GM12864 (cell line): ENCODE measurements at regions not wholly inside any gene's neighbourhood (a gene's known extent, or its start where the extent isn't known, plus 50 kb on each side); places are given as distances from the start of the nearest gene placed in this dataset.

ENCODE experiments used
- DNase-seq: peaks from one replicate; pipeline ENCODE4 v3.0.0-alpha.2; 2011; ENCODE audit warnings: low read depth
- H3K4me3 ChIP-seq: 2 replicates; pipeline ENCODE4 v1.5.1; 2011; ENCODE audit warnings: mild to moderate bottlenecking, low read depth, low read length, control low read depth
- TF ChIP-seq, protein P1 (sequence below): IDR thresholded peaks from 2 replicates; pipeline ENCODE4 v1.5.1; 2011; ENCODE audit warnings: low read depth, mild to moderate bottlenecking, moderate library complexity, low read length, control low read depth, inconsistent platforms; ENCODE audit errors: missing control alignments

DNA sequence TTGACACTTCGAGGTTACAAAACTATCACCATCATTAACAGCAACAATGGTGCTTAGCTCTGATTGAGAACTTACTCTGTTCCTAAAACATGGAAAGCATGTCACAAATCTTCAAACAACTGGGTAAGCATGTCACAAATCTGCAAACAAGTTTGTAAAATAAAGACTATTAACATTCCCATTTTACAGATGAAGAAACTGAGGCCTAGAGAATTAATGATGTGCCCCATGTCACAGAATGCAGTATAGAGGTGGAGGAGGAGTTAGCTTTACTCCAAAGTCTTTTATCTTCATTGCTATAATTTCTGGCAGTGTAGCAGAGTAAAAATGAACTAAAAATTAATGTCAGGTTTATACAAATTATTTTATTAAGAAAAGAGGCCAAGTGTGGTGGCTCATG lies 73.4 kb downstream of the NR2F2 start:
- no peak overlapping the region for H3K4me3 ChIP-seq
- TF ChIP-seq, protein P1, sequence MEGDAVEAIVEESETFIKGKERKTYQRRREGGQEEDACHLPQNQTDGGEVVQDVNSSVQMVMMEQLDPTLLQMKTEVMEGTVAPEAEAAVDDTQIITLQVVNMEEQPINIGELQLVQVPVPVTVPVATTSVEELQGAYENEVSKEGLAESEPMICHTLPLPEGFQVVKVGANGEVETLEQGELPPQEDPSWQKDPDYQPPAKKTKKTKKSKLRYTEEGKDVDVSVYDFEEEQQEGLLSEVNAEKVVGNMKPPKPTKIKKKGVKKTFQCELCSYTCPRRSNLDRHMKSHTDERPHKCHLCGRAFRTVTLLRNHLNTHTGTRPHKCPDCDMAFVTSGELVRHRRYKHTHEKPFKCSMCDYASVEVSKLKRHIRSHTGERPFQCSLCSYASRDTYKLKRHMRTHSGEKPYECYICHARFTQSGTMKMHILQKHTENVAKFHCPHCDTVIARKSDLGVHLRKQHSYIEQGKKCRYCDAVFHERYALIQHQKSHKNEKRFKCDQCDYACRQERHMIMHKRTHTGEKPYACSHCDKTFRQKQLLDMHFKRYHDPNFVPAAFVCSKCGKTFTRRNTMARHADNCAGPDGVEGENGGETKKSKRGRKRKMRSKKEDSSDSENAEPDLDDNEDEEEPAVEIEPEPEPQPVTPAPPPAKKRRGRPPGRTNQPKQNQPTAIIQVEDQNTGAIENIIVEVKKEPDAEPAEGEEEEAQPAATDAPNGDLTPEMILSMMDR: no peak
- no peak for DNase-seq

DNA sequence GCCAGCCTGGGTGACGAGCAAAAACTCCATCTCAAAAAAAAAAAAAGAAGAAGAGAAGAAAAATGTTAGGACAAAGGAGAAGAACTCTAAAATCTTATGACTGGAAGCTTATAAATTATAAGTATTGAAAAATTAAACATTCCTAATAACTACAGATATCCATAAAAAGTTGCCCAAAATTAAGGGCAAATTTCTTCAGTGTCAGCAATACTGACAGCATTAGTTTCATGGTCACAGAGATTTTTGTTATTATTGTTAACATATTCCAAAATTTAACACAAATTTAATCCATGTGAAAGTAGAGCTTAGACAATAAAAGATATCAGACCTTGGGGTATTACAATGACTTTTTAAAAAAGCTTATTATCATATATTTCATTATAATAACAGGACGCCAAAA lies 74.1 kb downstream of the NR2F2 start:
- no peak for DNase-seq
- H3K4me3 ChIP-seq: no peak overlapping the region
- TF ChIP-seq, protein P1: no peak

DNA sequence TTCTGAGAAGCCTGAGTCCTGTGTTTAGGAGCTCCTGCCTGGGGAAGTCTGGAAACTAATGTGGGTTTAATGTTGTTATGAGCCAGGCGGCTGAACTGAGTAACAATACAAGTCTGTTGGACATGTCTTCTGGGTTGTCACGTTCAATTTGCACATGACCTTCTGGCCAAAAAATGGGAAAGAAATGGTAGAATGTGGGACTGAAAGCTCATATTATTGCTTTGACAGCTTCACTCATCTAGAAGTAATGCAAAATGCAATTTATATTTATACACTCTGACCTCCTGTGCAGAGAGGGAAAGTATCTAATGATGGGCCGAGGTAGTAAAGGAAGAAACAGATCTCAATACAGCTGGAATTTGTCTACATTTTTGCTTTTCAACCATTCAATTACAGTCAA lies 75.8 kb downstream of the NR2F2 start:
- no peak for DNase-seq
- no peak overlapping the region for H3K4me3 ChIP-seq
- TF ChIP-seq, protein P1: no peak

DNA sequence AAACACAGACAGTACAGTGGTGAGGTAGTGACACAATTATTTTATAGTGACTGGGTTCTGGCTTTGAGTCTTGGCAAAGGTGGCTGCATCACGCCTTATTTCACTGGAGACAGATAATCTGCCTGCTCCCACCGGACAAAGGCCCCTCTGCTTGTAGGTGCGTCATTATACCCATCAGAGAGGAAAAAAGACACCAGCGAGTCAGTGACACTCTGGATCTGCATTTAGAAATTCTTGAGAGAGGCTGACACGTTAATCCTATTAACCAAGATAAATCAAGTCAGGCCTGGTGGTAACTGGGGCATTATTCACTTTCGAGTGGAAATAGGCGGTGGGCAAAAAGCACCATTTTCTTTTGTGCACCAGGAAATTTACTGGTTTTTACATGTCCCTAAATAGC lies 76.2 kb downstream of the NR2F2 start:
- no peak for DNase-seq
- TF ChIP-seq, protein P1: no peak
- no peak overlapping the region for H3K4me3 ChIP-seq

DNA sequence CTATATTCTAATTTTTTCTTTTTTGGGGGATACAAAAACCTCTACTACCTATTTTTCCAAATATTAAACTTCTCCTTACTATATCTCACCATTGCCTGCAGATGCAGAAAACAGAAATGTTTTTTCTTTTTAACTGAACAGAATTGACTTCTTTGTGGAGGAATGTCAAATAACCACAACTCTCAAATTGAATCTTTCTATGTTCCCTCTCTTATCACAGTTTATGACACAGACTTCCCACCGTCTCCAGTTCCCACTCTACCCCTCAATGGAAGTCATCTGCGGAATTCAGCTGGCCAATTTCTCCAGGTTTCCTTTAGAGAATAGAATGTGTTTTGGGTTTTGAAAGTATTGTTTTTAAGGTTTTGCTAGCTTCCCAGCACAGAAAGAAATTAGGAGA lies 77.0 kb downstream of the NR2F2 start:
- TF ChIP-seq, protein P1: no peak
- H3K4me3 ChIP-seq: no peak overlapping the region
- no peak for DNase-seq

DNA sequence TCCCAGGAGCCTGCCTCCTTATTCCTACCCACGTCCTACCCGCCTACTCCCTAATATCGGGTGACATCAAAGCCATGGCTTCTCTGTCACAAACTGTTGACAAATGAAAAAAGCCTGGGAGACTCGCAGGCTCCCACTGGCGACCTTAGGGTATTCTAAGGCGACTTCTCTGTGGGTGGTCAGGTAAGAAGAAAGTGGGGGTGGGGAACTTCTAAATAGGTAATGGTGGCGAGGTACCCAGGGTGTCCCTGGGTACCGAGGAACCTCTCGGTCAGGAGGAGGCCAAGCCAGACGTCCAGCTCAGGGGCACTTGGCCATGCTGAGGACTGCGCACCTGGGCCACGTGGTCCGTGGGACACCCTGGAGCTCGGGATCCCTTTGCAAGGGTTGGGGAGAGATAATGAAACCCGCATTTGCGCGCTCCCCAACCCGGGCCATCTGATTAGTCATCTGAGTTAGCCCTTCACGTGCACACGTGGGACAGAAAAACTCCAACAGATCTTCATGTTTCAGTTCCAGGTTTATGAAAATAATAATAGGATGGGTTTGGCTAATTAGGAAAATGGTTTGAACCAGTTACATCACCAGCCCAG lies 78.2 kb downstream of the NR2F2 start:
- DNase-seq: no peak
- TF ChIP-seq, protein P1: no peak
- no peak overlapping the region for H3K4me3 ChIP-seq
